Left lung (tissue), 4 donors: ENCODE measurements at regions not wholly inside any gene's neighbourhood (a gene's known extent, or its start where the extent isn't known, plus 50 kb on each side); places are given as distances from the start of the nearest gene placed in this dataset.

Source experiments
- ATAC-seq: fragments of 200-7000 bp; cut with Tn5 transposase; one replicate; pipeline ENCODE4 v1.9.1; 2020; ENCODE audit warnings: moderate library complexity
- DNase-seq, 4 donors: peaks; one replicate each; pipeline ENCODE4 v3.0.0-alpha.2; 2013 to 2020
- H3K27ac ChIP-seq, 2 donors: fragments of 200-600 bp; sonication (generic) in 1 of 2; one replicate each; pipeline versions ENCODE4 v1.5.0 to v1.8.0; 2020 to 2021
- H3K27me3 ChIP-seq, 2 donors: fragments of 200-600 bp; sonication (generic) in 1 of 2; one replicate each; pipeline versions ENCODE4 v1.5.0 to v1.8.0; 2020 to 2021
- H3K36me3 ChIP-seq, 2 donors: fragments of 200-600 bp; sonication (generic) in 1 of 2; one replicate each; pipeline versions ENCODE4 v1.5.0 to v1.8.0; 2020 to 2021
- H3K4me1 ChIP-seq, 2 donors: fragments of 200-600 bp; one replicate each; pipeline ENCODE4 v1.8.0; 2021
- H3K4me3 ChIP-seq, 2 donors: fragments of 200-600 bp; sonication (generic) in 1 of 2; one replicate each; pipeline versions ENCODE4 v1.5.0 to v1.8.0; 2020 to 2021; ENCODE audit warnings: mild to moderate bottlenecking in 1 of 2
- H3K9me3 ChIP-seq, 2 donors: fragments of 200-600 bp; sonication (generic) in 1 of 2; one replicate each; pipeline versions ENCODE4 v1.5.0 to v1.8.0; 2020 to 2021
- CTCF ChIP-seq, 2 donors: fragments of 200-600 bp; sonication (generic) in 1 of 2; IDR thresholded peaks; one replicate each; pipeline versions ENCODE4 v1.5.0 to v1.8.0; 2021; ENCODE audit warnings: antibody characterized with exemption in 2 of 2
- intact Hi-C, 2 donors: fragments of 100-400 bp; cut with DNase I; formaldehyde crosslinking; loops; one replicate each; pipeline versions ENCODE4 v1.11.2 to v1.14.2; 2022
- donor health status: DM: no; HTN: yes; CAD: no.
- donor health status: DM: no; HTN: no; CAD: no.

GRCh38 chr1:187264995-187265602 lies 436.4 kb downstream of the PLA2G4A start:
- Histone ChIP-seq H3K9me3 (no peaks in the 10 kb centered on the region), H3K27me3 (no peaks in the 10 kb centered on the region), H3K4me3 (no peak overlapping the region), H3K4me1 (no peaks in the 10 kb centered on the region), H3K27ac (no peak overlapping the region), H3K36me3 (no peaks in the 10 kb centered on the region)
- intact Hi-C loops = no loop called here
- TF ChIP-seq CTCF (IDR thresholded peaks at IDR 0.05) = no peak
- peak in 2 of 4 donors; percentile 51 to 65 for DNase-seq
- peak; percentile 18 for ATAC-seq

GRCh38 chr1:187266051-187266450 lies 437.3 kb downstream of the PLA2G4A start:
- Histone ChIP-seq H3K27ac (no peak overlapping the region), H3K36me3 (no peaks in the 10 kb centered on the region), H3K4me3 (no peak overlapping the region), H3K9me3 (no peaks in the 10 kb centered on the region), H3K4me1 (no peaks in the 10 kb centered on the region), H3K27me3 (no peaks in the 10 kb centered on the region)
- DNase-seq (no peak), ATAC-seq (no peak)
- intact Hi-C loops = no loop called here
- no peak for TF ChIP-seq CTCF (IDR thresholded peaks at IDR 0.05)

GRCh38 chr1:187267827-187268226 lies 439.1 kb downstream of the PLA2G4A start:
- intact Hi-C loops = no loop called here
- H3K4me3 ChIP-seq = no peak overlapping the region
- no peaks in the 10 kb centered on the region for H3K4me1 ChIP-seq
- no peaks in the 10 kb centered on the region for H3K36me3 ChIP-seq
- TF ChIP-seq CTCF (IDR thresholded peaks at IDR 0.05) = no peak
- H3K9me3 ChIP-seq = no peaks in the 10 kb centered on the region
- H3K27me3 ChIP-seq = no peaks in the 10 kb centered on the region
- ATAC-seq = no peak
- no peak overlapping the region for H3K27ac ChIP-seq
- no peak for DNase-seq

GRCh38 chr1:187270256-187270655 lies 441.5 kb downstream of the PLA2G4A start:
- TF ChIP-seq CTCF (IDR thresholded peaks at IDR 0.05) = no peak
- Histone ChIP-seq H3K36me3 (no peaks in the 10 kb centered on the region), H3K4me3 (no peak overlapping the region), H3K9me3 (no peaks in the 10 kb centered on the region), H3K27me3 (no peaks in the 10 kb centered on the region), H3K27ac (no peak overlapping the region), H3K4me1 (no peaks in the 10 kb centered on the region)
- DNase-seq = no peak
- intact Hi-C loops = no loop called here
- ATAC-seq = no peak

GRCh38 chr1:187275346-187275745 lies 446.6 kb downstream of the PLA2G4A start:
- ATAC-seq (no peak), DNase-seq (no peak)
- TF ChIP-seq CTCF (IDR thresholded peaks at IDR 0.05) = no peak

More at GRCh38 chr1:187275346-187275745, 446.6 kb downstream of the PLA2G4A start:
- Histone ChIP-seq H3K4me3 (no peak overlapping the region), H3K27me3 (no peaks in the 10 kb centered on the region), H3K4me1 (no peaks in the 10 kb centered on the region), H3K27ac (no peak overlapping the region), H3K36me3 (no peaks in the 10 kb centered on the region), H3K9me3 (no peaks in the 10 kb centered on the region)
- intact Hi-C loops = no loop called here
